Left ventricle myocardium inferior (tissue), 1 donor: ENCODE measurements at regions not wholly inside any gene's neighbourhood (a gene's known extent, or its start where the extent isn't known, plus 50 kb on each side); places are given as distances from the start of the nearest gene placed in this dataset.

Experiments
- DNase-seq: peaks from one replicate; pipeline ENCODE4 v3.0.0-alpha.2; 2020
- H3K27ac ChIP-seq: fragments of 200-600 bp; replicated peaks from 2 replicates; pipeline ENCODE4 v1.8.0; 2021
- H3K27me3 ChIP-seq: fragments of 200-600 bp; 2 replicates; pipeline ENCODE4 v1.8.0; 2021; ENCODE audit warnings: low read depth
- H3K36me3 ChIP-seq: fragments of 200-600 bp; 2 replicates; pipeline ENCODE4 v1.8.0; 2021
- H3K4me1 ChIP-seq: fragments of 200-600 bp; 2 replicates; pipeline ENCODE4 v1.8.0; 2021
- H3K4me3 ChIP-seq: fragments of 200-600 bp; 2 replicates; pipeline ENCODE4 v1.8.0; 2021; ENCODE audit warnings: mild to moderate bottlenecking, moderate library complexity
- H3K9me3 ChIP-seq: fragments of 200-600 bp; replicated peaks from 2 replicates; pipeline ENCODE4 v1.8.0; 2021
- intact Hi-C: fragments of 100-400 bp; cut with micrococcal nuclease; formaldehyde crosslinking; loops from one replicate; pipeline ENCODE4 v1.11.0; 2022
- TF ChIP-seq, protein P1 (sequence below): fragments of 200-600 bp; IDR thresholded peaks from 2 replicates; pipeline ENCODE4 v1.8.0; 2021; ENCODE audit warnings: antibody characterized with exemption, mild to moderate bottlenecking, borderline replicate concordance
- donor health status: DM: no; HTN: yes; CAD: no; lungs with severe emphysema.

DNA sequence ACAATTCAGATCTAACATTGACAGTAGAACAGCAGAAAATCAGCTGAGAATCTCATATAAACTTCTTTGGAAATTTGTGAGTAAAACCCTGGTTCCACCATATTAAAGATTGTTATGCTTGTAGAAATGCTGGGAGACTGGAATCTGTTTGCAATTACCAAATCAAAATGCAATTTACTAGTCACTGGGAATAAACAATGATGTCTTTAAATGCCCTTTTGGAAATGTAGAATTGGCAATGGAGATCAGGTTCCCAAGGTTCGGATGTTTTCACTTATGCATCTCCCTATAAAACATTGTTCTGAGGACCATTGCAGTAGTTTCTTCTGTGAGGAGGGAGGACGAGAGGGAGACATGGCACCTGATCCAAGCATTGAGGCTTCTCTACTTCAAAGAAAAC, 384.4 kb downstream of the TMEM167A start:
- no peak for DNase-seq
- H3K4me1 ChIP-seq: no peaks in the 10 kb centered on the region
- H3K4me3 ChIP-seq: no peak overlapping the region
- H3K36me3 ChIP-seq: no peaks in the 10 kb centered on the region
- H3K27ac ChIP-seq: no peak overlapping the region
- intact Hi-C loops: no loop called here
- no peaks in the 10 kb centered on the region for H3K9me3 ChIP-seq
- TF ChIP-seq, protein P1, sequence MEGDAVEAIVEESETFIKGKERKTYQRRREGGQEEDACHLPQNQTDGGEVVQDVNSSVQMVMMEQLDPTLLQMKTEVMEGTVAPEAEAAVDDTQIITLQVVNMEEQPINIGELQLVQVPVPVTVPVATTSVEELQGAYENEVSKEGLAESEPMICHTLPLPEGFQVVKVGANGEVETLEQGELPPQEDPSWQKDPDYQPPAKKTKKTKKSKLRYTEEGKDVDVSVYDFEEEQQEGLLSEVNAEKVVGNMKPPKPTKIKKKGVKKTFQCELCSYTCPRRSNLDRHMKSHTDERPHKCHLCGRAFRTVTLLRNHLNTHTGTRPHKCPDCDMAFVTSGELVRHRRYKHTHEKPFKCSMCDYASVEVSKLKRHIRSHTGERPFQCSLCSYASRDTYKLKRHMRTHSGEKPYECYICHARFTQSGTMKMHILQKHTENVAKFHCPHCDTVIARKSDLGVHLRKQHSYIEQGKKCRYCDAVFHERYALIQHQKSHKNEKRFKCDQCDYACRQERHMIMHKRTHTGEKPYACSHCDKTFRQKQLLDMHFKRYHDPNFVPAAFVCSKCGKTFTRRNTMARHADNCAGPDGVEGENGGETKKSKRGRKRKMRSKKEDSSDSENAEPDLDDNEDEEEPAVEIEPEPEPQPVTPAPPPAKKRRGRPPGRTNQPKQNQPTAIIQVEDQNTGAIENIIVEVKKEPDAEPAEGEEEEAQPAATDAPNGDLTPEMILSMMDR: no peak
- H3K27me3 ChIP-seq: no peaks in the 10 kb centered on the region

DNA sequence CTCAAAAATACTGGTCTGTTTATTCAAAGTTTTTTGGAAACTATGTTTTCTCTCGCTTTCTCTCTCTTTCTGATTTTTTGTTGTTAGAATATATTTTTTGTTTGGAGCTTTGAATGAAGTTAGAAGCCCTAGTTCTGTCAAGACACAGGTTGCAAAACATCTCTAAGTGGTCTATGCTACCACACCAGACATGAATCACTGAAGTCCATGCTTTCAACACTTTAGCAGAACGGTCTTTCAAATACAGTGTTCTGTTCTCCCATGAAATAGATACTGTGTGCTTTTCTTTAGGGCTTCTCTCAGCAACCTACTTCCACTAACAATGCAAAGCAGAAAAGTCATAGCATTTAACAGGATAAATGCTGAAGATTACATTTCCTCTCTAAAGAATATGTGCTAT, 392.5 kb downstream of the TMEM167A start:
- Histone ChIP-seq H3K4me3 (no peak overlapping the region), H3K27me3 (no peaks in the 10 kb centered on the region), H3K36me3 (no peaks in the 10 kb centered on the region), H3K9me3 (no peaks in the 10 kb centered on the region), H3K4me1 (no peaks in the 10 kb centered on the region), H3K27ac (no peak overlapping the region)
- intact Hi-C loops: no loop called here
- no peak for DNase-seq
- TF ChIP-seq, protein P1: no peak

DNA sequence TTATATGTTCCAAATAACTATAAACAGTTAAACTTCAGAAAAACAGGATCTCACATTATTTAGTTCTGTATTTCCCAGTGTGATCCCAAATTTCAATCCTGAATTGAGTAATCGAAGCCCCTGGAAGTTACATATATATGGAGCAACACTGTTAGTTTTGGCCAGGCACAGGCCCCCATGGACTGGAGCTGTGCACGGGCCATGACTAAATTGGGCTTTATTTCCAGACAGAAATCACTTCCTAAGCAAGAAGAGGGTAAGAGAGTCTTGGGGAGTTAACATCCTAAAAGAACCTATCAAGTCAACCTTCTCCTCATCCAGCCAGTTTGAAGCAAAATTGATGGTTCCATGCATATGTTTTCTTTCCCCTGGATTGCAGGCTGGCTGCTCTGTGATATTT, 393.0 kb downstream of the TMEM167A start:
- H3K36me3 ChIP-seq: no peaks in the 10 kb centered on the region
- H3K4me1 ChIP-seq: no peaks in the 10 kb centered on the region
- intact Hi-C loops: no loop called here
- H3K27me3 ChIP-seq: no peaks in the 10 kb centered on the region
- DNase-seq: no peak
- TF ChIP-seq, protein P1: no peak
- no peak overlapping the region for H3K4me3 ChIP-seq
- no peak overlapping the region for H3K27ac ChIP-seq
- no peaks in the 10 kb centered on the region for H3K9me3 ChIP-seq

DNA sequence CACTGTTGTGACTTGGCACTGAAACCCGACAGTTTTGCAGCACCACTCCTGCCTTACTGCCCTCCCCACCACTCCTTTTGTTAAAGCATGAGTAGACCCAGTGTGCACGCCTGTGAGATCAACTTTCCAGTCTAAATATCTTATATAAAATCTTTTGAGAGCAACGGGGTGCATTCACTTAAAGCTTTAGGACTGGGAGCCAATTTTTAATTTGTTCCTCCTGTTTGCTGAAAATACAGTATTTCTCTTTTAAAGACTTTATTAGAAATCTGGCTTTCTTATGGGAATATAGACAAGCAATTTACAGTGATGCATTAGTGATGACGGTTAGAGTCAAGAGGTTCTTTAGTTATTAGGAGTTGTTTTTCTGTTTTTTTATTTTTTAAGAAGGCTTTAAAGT, 397.5 kb downstream of the TMEM167A start:
- no peaks in the 10 kb centered on the region for H3K4me1 ChIP-seq
- H3K27me3 ChIP-seq: no peaks in the 10 kb centered on the region
- DNase-seq: no peak
- H3K4me3 ChIP-seq: no peak overlapping the region
- no peaks in the 10 kb centered on the region for H3K9me3 ChIP-seq
- TF ChIP-seq, protein P1: no peak
- no peak overlapping the region for H3K27ac ChIP-seq
- intact Hi-C loops: no loop called here
- no peaks in the 10 kb centered on the region for H3K36me3 ChIP-seq

DNA sequence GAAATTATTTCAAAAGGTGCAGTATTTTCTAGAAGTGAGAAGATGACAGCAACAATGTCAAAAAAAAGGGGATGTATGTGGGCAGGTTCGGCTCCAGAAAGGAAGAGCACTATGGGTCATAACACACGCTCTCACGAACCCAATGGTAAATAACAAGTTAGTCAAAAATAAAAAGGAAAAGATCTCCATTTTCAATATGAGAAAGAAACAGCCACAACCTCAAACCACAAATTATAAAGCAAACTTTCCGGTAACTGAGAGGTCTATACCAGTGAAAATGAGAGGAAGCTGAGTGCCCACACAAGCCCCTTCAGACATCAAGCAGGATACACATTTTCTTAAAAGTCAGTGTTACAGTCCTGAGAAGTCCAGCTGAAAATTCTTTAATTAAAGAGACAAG, 398.5 kb upstream of the RPS23 start:
- no peaks in the 10 kb centered on the region for H3K36me3 ChIP-seq
- no peaks in the 10 kb centered on the region for H3K9me3 ChIP-seq
- no peaks in the 10 kb centered on the region for H3K27me3 ChIP-seq
- DNase-seq: no peak
- TF ChIP-seq, protein P1: no peak
- intact Hi-C loops: no loop called here
- no peaks in the 10 kb centered on the region for H3K4me1 ChIP-seq
- H3K4me3 ChIP-seq: no peak overlapping the region
- H3K27ac ChIP-seq: no peak overlapping the region

DNA sequence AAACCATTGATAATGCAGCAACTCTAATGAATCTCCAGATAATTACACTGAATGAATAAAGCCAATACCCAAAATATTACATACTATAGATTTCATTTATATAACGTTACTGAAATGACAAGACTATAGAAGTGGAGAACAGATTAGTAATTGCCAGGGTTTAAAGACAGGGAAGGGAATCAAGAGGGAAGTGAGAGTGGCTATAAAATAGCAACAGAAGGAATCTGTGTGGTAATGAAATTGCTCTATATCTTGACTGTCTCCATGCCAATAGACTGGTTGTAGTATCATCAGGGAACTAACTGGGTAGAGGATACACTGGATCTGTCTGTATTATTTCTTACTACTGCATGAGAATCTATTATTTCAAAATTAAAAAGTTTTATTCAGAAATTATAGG, 396.5 kb upstream of the RPS23 start:
- TF ChIP-seq, protein P1: no peak
- Histone ChIP-seq H3K9me3 (no peaks in the 10 kb centered on the region), H3K36me3 (no peaks in the 10 kb centered on the region), H3K27me3 (no peaks in the 10 kb centered on the region), H3K27ac (no peak overlapping the region), H3K4me3 (no peak overlapping the region), H3K4me1 (no peaks in the 10 kb centered on the region)
- intact Hi-C loops: no loop called here
- DNase-seq: no peak
